ELF-1 (cell line): ENCODE measurements at regions not wholly inside any gene's neighbourhood (a gene's known extent, or its start where the extent isn't known, plus 50 kb on each side); places are given as distances from the start of the nearest gene placed in this dataset.
"Not testable (repeated sequence)": the region's sequence is repeated elsewhere in the genome, so short reads cannot be mapped to it uniquely, and the experiment has no call there.

ENCODE experiments used
- DNase-seq: peaks from one replicate; pipeline ENCODE4 v3.0.0-alpha.2; 2016; ENCODE audit warnings: low read depth, low spot score

GRCh38 chr1:157326173-157326859 lies 188.1 kb upstream of the ETV3 start:
- no peak for DNase-seq

- DNase-seq: peak; percentile 54
These were observed 187.0 kb upstream of the ETV3 start for GRCh38 chr1:157325220-157325619.

GRCh38 chr1:157321972-157322371 lies 183.8 kb upstream of the ETV3 start:
- not testable (repeated sequence) for DNase-seq

GRCh38 chr1:157319567-157319966 lies 181.4 kb upstream of the ETV3 start:
- DNase-seq: no peak

- not testable (repeated sequence) for DNase-seq
These were observed 179.0 kb upstream of the ETV3 start for GRCh38 chr1:157317229-157317628.

GRCh38 chr1:157315544-157315943 lies 177.3 kb upstream of the ETV3 start:
- no peak for DNase-seq

GRCh38 chr1:157314408-157314807 lies 176.2 kb upstream of the ETV3 start:
- no peak for DNase-seq

- no peak for DNase-seq
These were observed 175.1 kb upstream of the ETV3 start for GRCh38 chr1:157313240-157313807.

GRCh38 chr1:157312082-157312812 lies 174.1 kb upstream of the ETV3 start:
- no peak for DNase-seq

- DNase-seq: no peak
These were observed 173.5 kb upstream of the ETV3 start for GRCh38 chr1:157311730-157312081.

GRCh38 chr1:157310805-157311729 lies 172.9 kb upstream of the ETV3 start:
- DNase-seq: peak; percentile 81

- peak; percentile 32 for DNase-seq
These were observed 172.2 kb upstream of the ETV3 start for GRCh38 chr1:157310401-157310800.

GRCh38 chr1:157307491-157307890 lies 169.3 kb upstream of the ETV3 start:
- DNase-seq: no peak

GRCh38 chr1:157306896-157307295 lies 168.7 kb upstream of the ETV3 start:
- DNase-seq: no peak

- no peak for DNase-seq
These were observed 166.1 kb upstream of the ETV3 start for GRCh38 chr1:157304271-157304670.

GRCh38 chr1:157302724-157303123 lies 164.5 kb upstream of the ETV3 start:
- DNase-seq: no peak

GRCh38 chr1:157302199-157302497 lies 164.0 kb upstream of the ETV3 start:
- no peak for DNase-seq

- no peak for DNase-seq
These were observed 163.4 kb upstream of the ETV3 start for GRCh38 chr1:157301477-157302198.

- DNase-seq: not testable (repeated sequence)
These were observed 156.4 kb upstream of the ETV3 start for GRCh38 chr1:157294387-157295145.

GRCh38 chr1:157292809-157293564 lies 154.8 kb upstream of the ETV3 start:
- no peak for DNase-seq
